ACC112 (cell line): ENCODE measurements at regions not wholly inside any gene's neighbourhood (a gene's known extent, or its start where the extent isn't known, plus 50 kb on each side); places are given as distances from the start of the nearest gene placed in this dataset.
"Not testable (repeated sequence)": the region's sequence is repeated elsewhere in the genome, so short reads cannot be mapped to it uniquely, and the experiment has no call there.

ENCODE experiments used
- H2AFZ ChIP-seq: fragments of 200-600 bp; sonication (generic); one replicate; pipeline ENCODE4 v1.6.0; 2017; ENCODE audit warnings: antibody characterized with exemption, low read length; ENCODE audit not compliant: unreplicated experiment
- H3K27ac ChIP-seq: fragments of 200-600 bp; sonication (generic); 2 replicates; pipeline ENCODE4 v1.5.1; 2014; ENCODE audit warnings: low read depth, mild to moderate bottlenecking, antibody characterized with exemption, low read length, moderate library complexity
- H3K27me3 ChIP-seq: fragments of 200-600 bp; sonication (generic); 2 replicates; pipeline ENCODE4 v1.6.1; 2014; ENCODE audit warnings: mild to moderate bottlenecking, antibody characterized with exemption, low read length, moderate library complexity, mixed read lengths; ENCODE audit not compliant: insufficient read depth
- H3K36me3 ChIP-seq: fragments of 200-600 bp; sonication (generic); 2 replicates; pipeline ENCODE4 v1.6.1; 2016; ENCODE audit warnings: mild to moderate bottlenecking, antibody characterized with exemption, low read length, moderate library complexity, mixed read lengths; ENCODE audit not compliant: insufficient read depth
- H3K4me1 ChIP-seq: fragments of 200-600 bp; sonication (generic); one replicate; pipeline ENCODE4 v1.6.1; 2016; ENCODE audit warnings: low read length, mixed read lengths; ENCODE audit not compliant: insufficient read depth, unreplicated experiment, control insufficient read depth
- H3K4me3 ChIP-seq: fragments of 200-600 bp; sonication (generic); 2 replicates; pipeline ENCODE4 v1.5.1; 2014; ENCODE audit warnings: mild to moderate bottlenecking, low read depth, low read length
- H3K79me2 ChIP-seq: fragments of 200-600 bp; sonication (generic); one replicate; pipeline ENCODE4 v1.6.0; 2016; ENCODE audit warnings: low read length; ENCODE audit not compliant: control insufficient read depth, unreplicated experiment, insufficient read depth

- Histone ChIP-seq H2AFZ (no peak overlapping the region), H3K4me3 (no peak overlapping the region)
Measured at GRCh38 chr11:101835506-101836063, 79.2 kb upstream of the CEP126 start.

GRCh38 chr11:101830475-101830874 lies 84.3 kb upstream of the CEP126 start:
- not testable (repeated sequence) for H3K27ac ChIP-seq, H3K79me2 ChIP-seq, H3K27me3 ChIP-seq, H3K4me3 ChIP-seq, H3K4me1 ChIP-seq, H3K36me3 ChIP-seq, H2AFZ ChIP-seq

More at GRCh38 chr11:101835506-101836063, 79.2 kb upstream of the CEP126 start:
- H3K36me3 ChIP-seq, result no peaks in the 10 kb centered on the region
- no peaks in the 10 kb centered on the region for H3K79me2 ChIP-seq
- no peak overlapping the region for H3K27ac ChIP-seq
- no peaks in the 10 kb centered on the region for H3K27me3 ChIP-seq
- H3K4me1 ChIP-seq, result no peaks in the 10 kb centered on the region

GRCh38 chr11:101825531-101825930 lies 89.3 kb upstream of the CEP126 start:
- no peaks in the 10 kb centered on the region for H3K27me3 ChIP-seq
- H3K27ac ChIP-seq, result no peak overlapping the region
- H2AFZ ChIP-seq, result no peak overlapping the region
- H3K4me3 ChIP-seq, result no peak overlapping the region
- no peaks in the 10 kb centered on the region for H3K36me3 ChIP-seq
- H3K4me1 ChIP-seq, result no peaks in the 10 kb centered on the region
- H3K79me2 ChIP-seq, result no peaks in the 10 kb centered on the region

- Histone ChIP-seq H3K79me2 (no peaks in the 10 kb centered on the region), H3K27me3 (no peaks in the 10 kb centered on the region), H3K27ac (no peak overlapping the region), H3K36me3 (no peaks in the 10 kb centered on the region), H3K4me1 (no peaks in the 10 kb centered on the region), H3K4me3 (no peak overlapping the region), H2AFZ (no peak overlapping the region)
Measured at GRCh38 chr11:101817581-101817980, 97.2 kb upstream of the CEP126 start.

- H3K79me2 ChIP-seq, result no peaks in the 10 kb centered on the region
- H2AFZ ChIP-seq, result no peak overlapping the region
- H3K4me1 ChIP-seq, result no peaks in the 10 kb centered on the region
- H3K4me3 ChIP-seq, result no peak overlapping the region
- H3K27ac ChIP-seq, result no peak overlapping the region
- no peaks in the 10 kb centered on the region for H3K36me3 ChIP-seq
- H3K27me3 ChIP-seq, result no peaks in the 10 kb centered on the region
Measured at GRCh38 chr11:101816613-101817012, 98.2 kb upstream of the CEP126 start.

GRCh38 chr11:101812546-101812945 lies 102.3 kb upstream of the CEP126 start:
- no peaks in the 10 kb centered on the region for H3K27me3 ChIP-seq
- no peaks in the 10 kb centered on the region for H3K36me3 ChIP-seq
- H3K4me1 ChIP-seq, result peaks cover 4% of the 10 kb centered on the region
- no peak overlapping the region for H3K4me3 ChIP-seq
- no peak overlapping the region for H3K27ac ChIP-seq
- H2AFZ ChIP-seq, result no peak overlapping the region
- H3K79me2 ChIP-seq, result no peaks in the 10 kb centered on the region

- H2AFZ ChIP-seq, result no peak overlapping the region
- no peak overlapping the region for H3K4me3 ChIP-seq
- H3K27me3 ChIP-seq, result no peaks in the 10 kb centered on the region
- no peaks in the 10 kb centered on the region for H3K79me2 ChIP-seq
- H3K27ac ChIP-seq, result no peak overlapping the region
- no peaks in the 10 kb centered on the region for H3K36me3 ChIP-seq
- peaks cover 7% of the 10 kb centered on the region for H3K4me1 ChIP-seq
Measured at GRCh38 chr11:101810546-101810945, 104.3 kb upstream of the CEP126 start.

GRCh38 chr11:101807531-101807930 lies 107.3 kb upstream of the CEP126 start:
- Histone ChIP-seq H3K4me1 (peaks cover 7% of the 10 kb centered on the region), H3K27me3 (no peaks in the 10 kb centered on the region), H3K27ac (no peak overlapping the region), H3K4me3 (no peak overlapping the region), H3K79me2 (no peaks in the 10 kb centered on the region), H2AFZ (peak overlapping the region; percentile 57), H3K36me3 (no peaks in the 10 kb centered on the region)

- Histone ChIP-seq H3K79me2 (no peaks in the 10 kb centered on the region), H3K4me3 (no peak overlapping the region), H3K27ac (no peak overlapping the region), H3K36me3 (no peaks in the 10 kb centered on the region), H3K4me1 (peaks cover 7% of the 10 kb centered on the region), H2AFZ (no peak overlapping the region), H3K27me3 (no peaks in the 10 kb centered on the region)
Measured at GRCh38 chr11:101803651-101804050, 111.2 kb upstream of the CEP126 start.

- no peak overlapping the region for H3K4me3 ChIP-seq
- H3K27me3 ChIP-seq, result no peaks in the 10 kb centered on the region
- H3K36me3 ChIP-seq, result no peaks in the 10 kb centered on the region
- peak overlapping the region; percentile 57 for H2AFZ ChIP-seq
- H3K27ac ChIP-seq, result no peak overlapping the region
- peaks cover 7% of the 10 kb centered on the region for H3K4me1 ChIP-seq
- no peaks in the 10 kb centered on the region for H3K79me2 ChIP-seq
Measured at GRCh38 chr11:101797335-101797734, 117.5 kb upstream of the CEP126 start.

GRCh38 chr11:101792814-101793213 lies 122.0 kb upstream of the CEP126 start:
- no peak overlapping the region for H3K27ac ChIP-seq
- no peaks in the 10 kb centered on the region for H3K79me2 ChIP-seq
- peak overlapping the region; percentile 32 for H2AFZ ChIP-seq

More at GRCh38 chr11:101792814-101793213, 122.0 kb upstream of the CEP126 start:
- H3K4me1 ChIP-seq, result peaks cover 7% of the 10 kb centered on the region
- no peaks in the 10 kb centered on the region for H3K36me3 ChIP-seq
- H3K4me3 ChIP-seq, result no peak overlapping the region
- no peaks in the 10 kb centered on the region for H3K27me3 ChIP-seq
